GM19099 (cell line): ENCODE measurements at regions not wholly inside any gene's neighbourhood (a gene's known extent, or its start where the extent isn't known, plus 50 kb on each side); places are given as distances from the start of the nearest gene placed in this dataset.

Experiments
- POLR2A ChIP-seq: IDR thresholded peaks from 3 replicates; pipeline ENCODE4 v1.6.1; 2011; ENCODE audit warnings: low read depth; ENCODE audit not compliant: insufficient read length; ENCODE audit errors: extremely low read depth

GRCh38 chr11:26229257-26229656 lies 102.7 kb upstream of the ANO3 start:
- no peak for TF ChIP-seq POLR2A

GRCh38 chr11:26229981-26230380 lies 101.9 kb upstream of the ANO3 start:
- TF ChIP-seq POLR2A: no peak

- TF ChIP-seq POLR2A: no peak
These were observed 100.7 kb upstream of the ANO3 start for GRCh38 chr11:26231252-26231661.

- no peak for TF ChIP-seq POLR2A
These were observed 97.5 kb upstream of the ANO3 start for GRCh38 chr11:26234451-26234850.

DNA sequence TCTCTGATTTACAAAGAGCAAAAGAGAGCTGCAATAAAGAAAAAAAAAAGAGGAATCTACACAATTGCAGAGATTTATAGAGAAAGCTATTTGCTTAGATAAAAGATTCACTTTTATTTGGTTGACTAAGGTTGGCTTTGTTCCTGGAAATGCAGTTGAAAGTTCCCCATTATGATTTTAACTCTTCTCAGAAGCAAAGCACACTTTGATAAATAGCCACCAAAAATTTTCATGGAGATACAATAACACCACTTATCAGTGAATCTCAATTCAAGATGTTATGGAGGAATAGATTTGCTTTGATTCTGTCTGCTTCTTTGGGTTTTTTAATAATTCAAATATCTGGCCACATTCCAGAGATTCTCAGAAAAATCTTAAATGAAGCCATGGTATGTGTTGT lies 88.5 kb upstream of the ANO3 start:
- TF ChIP-seq POLR2A: no peak

DNA sequence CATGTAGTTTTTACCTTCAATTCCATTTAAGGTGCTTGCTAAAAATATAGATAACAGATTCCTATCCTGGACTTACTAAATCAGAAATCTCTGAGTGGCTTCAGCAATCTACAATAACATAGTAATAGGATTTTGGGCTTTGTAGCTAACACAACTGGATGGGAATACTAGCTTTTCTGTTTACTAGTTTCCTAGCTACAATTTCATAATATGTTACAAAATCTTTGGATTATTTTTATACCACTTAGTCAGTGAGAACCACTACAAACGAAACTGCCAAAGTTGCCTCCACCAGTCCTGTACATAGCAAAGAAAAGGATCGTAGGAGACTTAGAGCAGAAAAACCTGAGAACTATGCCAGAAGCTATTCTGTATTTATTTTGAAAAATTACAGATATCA lies 87.7 kb upstream of the ANO3 start:
- TF ChIP-seq POLR2A: no peak

GRCh38 chr11:26245046-26245445 lies 86.9 kb upstream of the ANO3 start:
- TF ChIP-seq POLR2A: no peak

DNA sequence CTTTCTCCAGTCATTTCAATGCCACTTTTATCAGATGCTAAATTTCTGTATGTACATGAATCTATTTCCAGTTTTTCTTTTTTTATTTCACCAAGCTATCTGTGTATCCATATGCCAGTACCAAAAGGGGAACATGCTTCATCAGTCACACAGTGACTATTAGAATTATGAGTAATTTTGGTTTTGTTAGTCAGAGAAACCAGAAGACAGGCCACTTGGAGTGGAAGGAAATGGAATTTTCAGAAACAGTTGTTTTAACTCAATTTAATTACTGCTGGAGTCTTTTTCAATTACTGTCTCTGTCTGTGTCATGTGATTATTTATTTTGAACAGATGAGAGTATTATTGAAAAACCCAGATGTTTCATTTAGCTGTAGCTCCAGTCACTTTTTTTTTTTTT lies 84.6 kb upstream of the ANO3 start:
- no peak for TF ChIP-seq POLR2A

DNA sequence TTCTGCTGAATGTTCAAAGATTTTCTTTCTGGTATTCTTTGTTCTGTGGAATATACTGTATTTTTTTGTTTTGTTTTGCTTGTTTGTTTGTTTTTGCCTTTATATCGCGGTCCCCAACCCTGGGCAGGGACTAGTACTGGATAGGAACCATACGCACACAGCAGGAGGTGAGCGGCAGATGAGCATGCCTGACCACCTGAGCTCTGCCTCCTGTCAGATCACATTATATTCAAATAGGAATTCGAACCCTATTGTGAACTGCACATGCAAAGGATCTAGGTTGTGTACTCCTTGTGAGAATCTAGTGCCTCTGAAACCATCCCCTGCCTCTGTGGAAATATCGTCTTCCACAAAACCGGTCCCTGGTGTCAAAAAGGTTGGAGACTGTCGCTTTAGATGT lies 83.3 kb upstream of the ANO3 start:
- no peak for TF ChIP-seq POLR2A

DNA sequence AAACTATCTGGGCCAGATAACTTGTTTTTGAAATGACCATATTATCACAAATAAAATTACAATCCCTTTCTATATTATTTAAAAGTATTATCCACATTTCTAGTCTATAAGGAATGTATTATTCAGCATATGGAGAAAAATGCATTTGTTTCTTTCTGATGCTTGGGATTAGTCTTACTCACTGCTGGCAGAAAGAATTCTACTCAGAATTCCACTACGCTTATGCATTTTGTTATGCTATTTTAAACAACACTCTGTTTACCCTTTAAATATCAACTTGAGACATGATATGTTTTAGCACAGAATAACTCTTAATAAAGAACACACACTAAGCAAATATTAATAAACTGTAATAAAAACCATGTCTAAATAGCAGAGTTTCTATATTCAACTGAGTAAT lies 77.6 kb upstream of the ANO3 start:
- no peak for TF ChIP-seq POLR2A

DNA sequence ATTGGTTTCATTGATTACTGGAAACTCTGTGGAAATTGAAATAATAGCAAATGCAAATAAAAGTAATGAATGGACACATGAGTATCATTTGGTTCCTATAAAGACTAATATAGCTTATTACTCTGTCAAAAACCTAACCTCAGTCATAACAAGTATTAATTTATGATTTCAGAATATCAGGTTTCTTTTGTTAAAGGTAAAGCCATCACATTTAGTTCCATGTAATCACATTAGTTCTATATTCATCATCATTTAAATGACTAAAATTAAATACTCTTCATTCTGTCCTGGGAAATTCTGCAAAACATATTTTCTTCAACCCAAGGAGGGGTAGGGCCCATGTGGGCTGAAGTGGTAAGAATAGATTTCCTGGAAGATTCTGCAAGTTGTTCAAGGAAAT lies 68.2 kb upstream of the ANO3 start:
- no peak for TF ChIP-seq POLR2A

GRCh38 chr11:26264266-26264665 lies 67.7 kb upstream of the ANO3 start:
- no peak for TF ChIP-seq POLR2A

DNA sequence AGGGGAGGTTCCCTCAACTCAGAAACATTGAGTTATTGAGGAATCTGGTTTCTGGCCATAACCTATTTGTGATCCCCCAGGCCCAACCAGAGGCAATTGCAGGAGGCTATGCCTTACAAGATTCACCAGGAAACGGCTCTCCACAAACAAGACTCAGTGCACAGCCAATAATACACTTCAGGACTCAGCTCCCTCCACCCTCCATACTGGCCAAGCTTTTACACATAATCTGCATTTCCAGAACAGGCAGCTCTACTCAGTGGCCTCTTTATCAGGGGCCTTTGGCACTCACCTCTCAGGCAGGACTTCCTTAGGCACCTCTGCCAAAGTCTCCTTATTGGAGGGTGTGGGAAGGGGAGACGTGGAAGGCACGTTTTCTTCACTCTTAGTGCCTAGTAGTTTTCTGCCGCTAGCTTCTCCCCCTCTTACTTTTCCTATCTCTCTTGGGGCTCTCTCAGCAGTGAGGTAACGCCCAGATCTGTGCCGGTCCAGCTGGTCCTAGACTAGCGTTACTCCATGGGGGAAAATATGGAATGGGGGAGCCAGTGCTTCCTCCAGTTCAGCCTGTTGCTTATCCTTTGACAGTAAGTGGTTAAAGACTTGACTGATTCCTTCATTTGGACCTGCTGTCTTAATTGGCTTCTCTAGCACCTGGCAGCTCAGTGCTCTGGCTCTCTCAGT lies 62.8 kb upstream of the ANO3 start:
- no peak for TF ChIP-seq POLR2A

- no peak for TF ChIP-seq POLR2A
These were observed 60.3 kb upstream of the ANO3 start for GRCh38 chr11:26271666-26272065.

- TF ChIP-seq POLR2A: no peak
These were observed 55.0 kb upstream of the ANO3 start for GRCh38 chr11:26276798-26277424.

DNA sequence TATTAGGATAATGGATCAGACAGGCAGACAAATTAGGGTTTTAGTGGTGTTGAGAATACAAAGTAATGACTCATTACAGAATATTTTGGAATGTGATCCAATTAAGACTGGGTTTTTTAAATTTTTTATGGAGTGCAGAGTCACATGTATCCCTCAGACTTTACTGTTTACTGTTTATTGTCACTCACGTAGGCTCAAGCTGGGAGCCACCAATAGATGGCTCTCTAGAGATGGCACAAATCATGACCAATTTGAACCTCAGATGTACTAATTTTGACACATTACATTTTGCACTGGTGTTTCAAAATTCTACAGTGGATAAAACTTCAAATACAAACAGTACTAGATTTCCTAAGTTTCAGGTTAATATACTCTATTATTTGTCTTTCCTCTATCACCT lies 53.6 kb upstream of the ANO3 start:
- no peak for TF ChIP-seq POLR2A
